ENCODE measurements at regions not wholly inside any gene's neighbourhood (a gene's known extent, or its start where the extent isn't known, plus 50 kb on each side); places are given as distances from the start of the nearest gene placed in this dataset.

- Mint-ChIP-seq H3K4me1 (ENCODE audit: low read depth) (peaks cover 5% of the 10 kb centered on the region), H3K4me3 (no peak overlapping the region), H3K27me3 (ENCODE audit: low read depth) (peaks cover 35% of the 10 kb centered on the region), H3K9me3 (no peaks in the 10 kb centered on the region), H3K27ac (no peak overlapping the region), H3K36me3 (ENCODE audit: low read depth) (no peaks in the 10 kb centered on the region)
- CTCF ChIA-PET = interaction anchor here (1.8 kb wide), 1 partner anchor 35 kb away, joined by 9 read pairs; no protein-coding TSS in a partner anchor
- intact Hi-C loops (cut with micrococcal nuclease) = no loop called here
- DNase-seq = no peak
These were observed 70.6 kb upstream of the LEP start for GRCh38 chr7:128170461-128170860.

GRCh38 chr7:128171342-128171918, 69.6 kb upstream of the LEP start:
- CTCF ChIA-PET = interaction anchor here (0.5 to 1.8 kb wide), 4 partner anchors 22 to 543 kb away, joined by 3 to 9 read pairs (median 3); no protein-coding TSS in a partner anchor
- no peak for DNase-seq
- no peak overlapping the region for H3K4me3 Mint-ChIP-seq
- H3K4me1 Mint-ChIP-seq (ENCODE audit: low read depth) = peaks cover 5% of the 10 kb centered on the region
- no peaks in the 10 kb centered on the region for H3K9me3 Mint-ChIP-seq
- peaks cover 27% of the 10 kb centered on the region for H3K27me3 Mint-ChIP-seq (ENCODE audit: low read depth)
- no peak overlapping the region for H3K27ac Mint-ChIP-seq
- no peaks in the 10 kb centered on the region for H3K36me3 Mint-ChIP-seq (ENCODE audit: low read depth)
- intact Hi-C loops (cut with micrococcal nuclease) = no loop called here

GRCh38 chr7:128172151-128172550, 68.9 kb upstream of the LEP start:
- no peaks in the 10 kb centered on the region for H3K36me3 Mint-ChIP-seq (ENCODE audit: low read depth)
- CTCF ChIA-PET = interaction anchor here (1.1 kb wide), 1 partner anchor 38 kb away, joined by 3 read pairs; no protein-coding TSS in a partner anchor
- no peaks in the 10 kb centered on the region for H3K9me3 Mint-ChIP-seq
- peaks cover 24% of the 10 kb centered on the region for H3K27me3 Mint-ChIP-seq (ENCODE audit: low read depth)
- H3K4me3 Mint-ChIP-seq = no peak overlapping the region
- no peak overlapping the region for H3K27ac Mint-ChIP-seq
- intact Hi-C loops (cut with micrococcal nuclease) = no loop called here
- H3K4me1 Mint-ChIP-seq (ENCODE audit: low read depth) = peaks cover 3% of the 10 kb centered on the region
- no peak for DNase-seq

- no peak overlapping the region for H3K4me3 Mint-ChIP-seq
- peaks cover 3% of the 10 kb centered on the region for H3K4me1 Mint-ChIP-seq (ENCODE audit: low read depth)
- intact Hi-C loops (cut with micrococcal nuclease) = no loop called here
- H3K9me3 Mint-ChIP-seq = no peaks in the 10 kb centered on the region
- H3K36me3 Mint-ChIP-seq (ENCODE audit: low read depth) = no peaks in the 10 kb centered on the region
- H3K27me3 Mint-ChIP-seq (ENCODE audit: low read depth) = peaks cover 21% of the 10 kb centered on the region
- CTCF ChIA-PET = no interaction called here
- DNase-seq = no peak
- H3K27ac Mint-ChIP-seq = no peak overlapping the region
These were observed 68.1 kb upstream of the LEP start for GRCh38 chr7:128172963-128173362.

- Mint-ChIP-seq H3K4me1 (ENCODE audit: low read depth) (no peaks in the 10 kb centered on the region), H3K4me3 (no peak overlapping the region), H3K27ac (no peak overlapping the region), H3K36me3 (ENCODE audit: low read depth) (no peaks in the 10 kb centered on the region), H3K27me3 (ENCODE audit: low read depth) (peaks cover 7% of the 10 kb centered on the region), H3K9me3 (no peaks in the 10 kb centered on the region)
- no peak for DNase-seq
- CTCF ChIA-PET = no interaction called here
- intact Hi-C loops (cut with micrococcal nuclease) = no loop called here
These were observed 66.7 kb upstream of the LEP start for GRCh38 chr7:128174386-128174785.

GRCh38 chr7:128176696-128177095, 64.4 kb upstream of the LEP start:
- DNase-seq = no peak
- Mint-ChIP-seq H3K4me1 (ENCODE audit: low read depth) (no peaks in the 10 kb centered on the region), H3K36me3 (ENCODE audit: low read depth) (no peaks in the 10 kb centered on the region), H3K27me3 (ENCODE audit: low read depth) (peaks cover 6% of the 10 kb centered on the region), H3K4me3 (no peak overlapping the region), H3K27ac (no peak overlapping the region), H3K9me3 (no peaks in the 10 kb centered on the region)
- CTCF ChIA-PET = no interaction called here
- intact Hi-C loops (cut with micrococcal nuclease) = no loop called here

GRCh38 chr7:128177768-128178550, 63.1 kb upstream of the LEP start:
- no peak for DNase-seq
- H3K27ac Mint-ChIP-seq = no peak overlapping the region
- no peaks in the 10 kb centered on the region for H3K4me1 Mint-ChIP-seq (ENCODE audit: low read depth)
- H3K27me3 Mint-ChIP-seq (ENCODE audit: low read depth) = peaks cover 6% of the 10 kb centered on the region
- intact Hi-C loops (cut with micrococcal nuclease) = no loop called here
- no peak overlapping the region for H3K4me3 Mint-ChIP-seq
- no peaks in the 10 kb centered on the region for H3K36me3 Mint-ChIP-seq (ENCODE audit: low read depth)
- no peaks in the 10 kb centered on the region for H3K9me3 Mint-ChIP-seq
- CTCF ChIA-PET = no interaction called here

- CTCF ChIA-PET = no interaction called here
- no peak overlapping the region for H3K4me3 Mint-ChIP-seq
These were observed 62.5 kb upstream of the LEP start for GRCh38 chr7:128178611-128179010.

GRCh38 chr7:128188396-128189230, 52.5 kb upstream of the LEP start:
- no peaks in the 10 kb centered on the region for H3K36me3 Mint-ChIP-seq (ENCODE audit: low read depth)
- no peaks in the 10 kb centered on the region for H3K4me1 Mint-ChIP-seq (ENCODE audit: low read depth)
- H3K27me3 Mint-ChIP-seq (ENCODE audit: low read depth) = peaks cover 11% of the 10 kb centered on the region
- H3K4me3 Mint-ChIP-seq = no peak overlapping the region
- H3K9me3 Mint-ChIP-seq = no peaks in the 10 kb centered on the region
- intact Hi-C loops (cut with micrococcal nuclease) = no loop called here
- no peak for DNase-seq
- CTCF ChIA-PET = no interaction called here
- no peak overlapping the region for H3K27ac Mint-ChIP-seq

More at GRCh38 chr7:128178611-128179010, 62.5 kb upstream of the LEP start:
- intact Hi-C loops (cut with micrococcal nuclease) = no loop called here
- H3K4me1 Mint-ChIP-seq (ENCODE audit: low read depth) = no peaks in the 10 kb centered on the region
- no peak overlapping the region for H3K27ac Mint-ChIP-seq
- no peak for DNase-seq
- no peaks in the 10 kb centered on the region for H3K9me3 Mint-ChIP-seq
- peaks cover 6% of the 10 kb centered on the region for H3K27me3 Mint-ChIP-seq (ENCODE audit: low read depth)
- H3K36me3 Mint-ChIP-seq (ENCODE audit: low read depth) = no peaks in the 10 kb centered on the region

- CTCF ChIA-PET = interaction anchor here (0.5 to 3.7 kb wide), 2 partner anchors 20 to 43 kb away, joined by 4 to 18 read pairs; no protein-coding TSS in a partner anchor
These were observed 51.7 kb upstream of the LEP start for GRCh38 chr7:128189231-128189930.

GRCh38 chr7:128190051-128190647, 50.9 kb upstream of the LEP start:
- CTCF ChIA-PET = interaction anchor here (0.5 to 3.7 kb wide), 4 partner anchors 12 to 54 kb away, joined by 3 to 18 read pairs (median 6); no protein-coding TSS in a partner anchor
- H3K4me1 Mint-ChIP-seq (ENCODE audit: low read depth) = peaks cover 10% of the 10 kb centered on the region

More at GRCh38 chr7:128189231-128189930, 51.7 kb upstream of the LEP start:
- peaks cover 11% of the 10 kb centered on the region for H3K27me3 Mint-ChIP-seq (ENCODE audit: low read depth)
- H3K9me3 Mint-ChIP-seq = peaks cover 5% of the 10 kb centered on the region
- H3K4me1 Mint-ChIP-seq (ENCODE audit: low read depth) = peaks cover 3% of the 10 kb centered on the region
- intact Hi-C loops (cut with micrococcal nuclease) = no loop called here
- no peak overlapping the region for H3K4me3 Mint-ChIP-seq
- H3K36me3 Mint-ChIP-seq (ENCODE audit: low read depth) = peaks cover 3% of the 10 kb centered on the region
- DNase-seq = no peak
- no peak overlapping the region for H3K27ac Mint-ChIP-seq

More at GRCh38 chr7:128190051-128190647, 50.9 kb upstream of the LEP start:
- H3K27ac Mint-ChIP-seq = no peak overlapping the region
- peaks cover 12% of the 10 kb centered on the region for H3K9me3 Mint-ChIP-seq
- no peak overlapping the region for H3K4me3 Mint-ChIP-seq
- H3K27me3 Mint-ChIP-seq (ENCODE audit: low read depth) = peaks cover 14% of the 10 kb centered on the region
- H3K36me3 Mint-ChIP-seq (ENCODE audit: low read depth) = peaks cover 5% of the 10 kb centered on the region
- DNase-seq = no peak
- intact Hi-C loops (cut with micrococcal nuclease) = no loop called here

All from activated naive CD4-positive, alpha-beta T cell treated with anti-CD3 and anti-CD28 coated beads for 36 hours (primary cell).